Hepatocyte (in vitro differentiated cells): ENCODE measurements at regions not wholly inside any gene's neighbourhood (a gene's known extent, or its start where the extent isn't known, plus 50 kb on each side); places are given as distances from the start of the nearest gene placed in this dataset.
A peak's percentile ranks its signal among the peaks of the same experiment; 100 is the strongest.

Experiments used
- DNase-seq: peaks from one replicate; pipeline ENCODE4 v3.0.0-alpha.2; 2016; ENCODE audit warnings: low spot score
- H2AFZ ChIP-seq: fragments of 200-600 bp; sonication (generic); 2 replicates; pipeline ENCODE4 v1.6.0; 2016; ENCODE audit warnings: antibody characterized with exemption, mild to moderate bottlenecking
- H3K27ac ChIP-seq: fragments of 200-600 bp; sonication (generic); 2 replicates; pipeline ENCODE4 v1.5.1; 2016; ENCODE audit warnings: mild to moderate bottlenecking
- H3K27me3 ChIP-seq: fragments of 200-600 bp; sonication (generic); 2 replicates; pipeline ENCODE4 v1.6.1; 2016
- H3K36me3 ChIP-seq: fragments of 200-600 bp; sonication (generic); replicated peaks from 2 replicates; pipeline ENCODE4 v1.5.1; 2016; ENCODE audit warnings: low read depth; ENCODE audit not compliant: insufficient read depth
- H3K4me1 ChIP-seq: fragments of 200-600 bp; sonication (generic); 2 replicates; pipeline ENCODE4 v1.5.1; 2016; ENCODE audit warnings: mild to moderate bottlenecking, moderate library complexity; ENCODE audit not compliant: insufficient read depth
- H3K4me2 ChIP-seq: fragments of 200-600 bp; sonication (generic); 2 replicates; pipeline ENCODE4 v1.6.0; 2016
- H3K4me3 ChIP-seq: fragments of 200-600 bp; sonication (generic); 2 replicates; pipeline ENCODE4 v1.5.1; 2016; ENCODE audit warnings: mild to moderate bottlenecking
- H3K79me2 ChIP-seq: fragments of 200-600 bp; sonication (generic); 2 replicates; pipeline ENCODE4 v1.6.0; 2017; ENCODE audit warnings: mild to moderate bottlenecking
- H3K9me2 ChIP-seq: fragments of 200-600 bp; sonication (generic); replicated peaks from 2 replicates; pipeline ENCODE4 v1.6.0; 2017; ENCODE audit warnings: mild to moderate bottlenecking; ENCODE audit not compliant: insufficient read depth
- H3K9me3 ChIP-seq: fragments of 200-600 bp; sonication (generic); 2 replicates; pipeline ENCODE4 v1.5.1; 2016; ENCODE audit warnings: low read depth, mild to moderate bottlenecking
- H4K20me1 ChIP-seq: fragments of 200-600 bp; sonication (generic); 2 replicates; pipeline ENCODE4 v1.6.0; 2016; ENCODE audit warnings: mild to moderate bottlenecking; ENCODE audit not compliant: insufficient read depth, poor library complexity, severe bottlenecking
- EZH2 ChIP-seq: fragments of 200-600 bp; sonication (generic); IDR thresholded peaks from 2 replicates; pipeline ENCODE4 v1.6.1; 2016; ENCODE audit warnings: antibody characterized with exemption, mild to moderate bottlenecking, borderline replicate concordance
- EZH2phosphoT487 ChIP-seq: fragments of 200-600 bp; sonication (generic); IDR thresholded peaks from one replicate; pipeline ENCODE4 v1.6.1; 2018; ENCODE audit warnings: antibody characterized with exemption, mild to moderate bottlenecking, low read depth, moderate library complexity; ENCODE audit not compliant: unreplicated experiment, severe bottlenecking
- WGBS: methylation state at CpG from one replicate; pipeline ENCODE4 v1.1.6; 2016; ENCODE audit warnings: low lambda C conversion rate; ENCODE audit errors: missing lambda C conversion rate; 5-methylcytosine and 5-hydroxymethylcytosine counted together
- TF ChIP-seq, protein P1 (sequence below): fragments of 200-600 bp; sonication (generic); IDR thresholded peaks from 2 replicates; pipeline ENCODE4 v1.5.1; 2016; ENCODE audit warnings: antibody characterized with exemption, mild to moderate bottlenecking; ENCODE audit not compliant: poor library complexity

GRCh38 chr3:194880940-194881925 is 195.6 kb downstream of the FAM43A start:
- peak; percentile 64 for DNase-seq
- TF ChIP-seq EZH2 (no peak), EZH2phosphoT487 (no peak)
- TF ChIP-seq, protein P1, sequence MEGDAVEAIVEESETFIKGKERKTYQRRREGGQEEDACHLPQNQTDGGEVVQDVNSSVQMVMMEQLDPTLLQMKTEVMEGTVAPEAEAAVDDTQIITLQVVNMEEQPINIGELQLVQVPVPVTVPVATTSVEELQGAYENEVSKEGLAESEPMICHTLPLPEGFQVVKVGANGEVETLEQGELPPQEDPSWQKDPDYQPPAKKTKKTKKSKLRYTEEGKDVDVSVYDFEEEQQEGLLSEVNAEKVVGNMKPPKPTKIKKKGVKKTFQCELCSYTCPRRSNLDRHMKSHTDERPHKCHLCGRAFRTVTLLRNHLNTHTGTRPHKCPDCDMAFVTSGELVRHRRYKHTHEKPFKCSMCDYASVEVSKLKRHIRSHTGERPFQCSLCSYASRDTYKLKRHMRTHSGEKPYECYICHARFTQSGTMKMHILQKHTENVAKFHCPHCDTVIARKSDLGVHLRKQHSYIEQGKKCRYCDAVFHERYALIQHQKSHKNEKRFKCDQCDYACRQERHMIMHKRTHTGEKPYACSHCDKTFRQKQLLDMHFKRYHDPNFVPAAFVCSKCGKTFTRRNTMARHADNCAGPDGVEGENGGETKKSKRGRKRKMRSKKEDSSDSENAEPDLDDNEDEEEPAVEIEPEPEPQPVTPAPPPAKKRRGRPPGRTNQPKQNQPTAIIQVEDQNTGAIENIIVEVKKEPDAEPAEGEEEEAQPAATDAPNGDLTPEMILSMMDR = no peak
- Histone ChIP-seq H3K4me1 (peaks cover 20% of the 10 kb centered on the region), H2AFZ (no peak overlapping the region), H3K4me3 (no peak overlapping the region), H4K20me1 (no peaks in the 10 kb centered on the region), H3K79me2 (no peaks in the 10 kb centered on the region), H3K9me2 (no peaks in the 10 kb centered on the region), H3K9me3 (no peaks in the 10 kb centered on the region), H3K4me2 (no peak overlapping the region), H3K27ac (peak overlapping the region; percentile 75), H3K27me3 (no peaks in the 10 kb centered on the region), H3K36me3 (no peaks in the 10 kb centered on the region)
- WGBS = 69% methylated on average over 12 of the region's 12 CpGs

GRCh38 chr3:194884649-194885315 is 199.1 kb downstream of the FAM43A start:
- no peaks in the 10 kb centered on the region for H3K36me3 ChIP-seq
- H2AFZ ChIP-seq = no peak overlapping the region
- no peaks in the 10 kb centered on the region for H3K9me3 ChIP-seq
- H3K4me3 ChIP-seq = no peak overlapping the region
- TF ChIP-seq, protein P1 = no peak
- TF ChIP-seq EZH2 (no peak), EZH2phosphoT487 (no peak)
- no peaks in the 10 kb centered on the region for H3K27me3 ChIP-seq
- no peaks in the 10 kb centered on the region for H3K79me2 ChIP-seq
- no peaks in the 10 kb centered on the region for H3K9me2 ChIP-seq
- H4K20me1 ChIP-seq = no peaks in the 10 kb centered on the region
- DNase-seq = no peak
- 90% methylated on average over 6 of the region's 6 CpGs for WGBS
- no peak overlapping the region for H3K27ac ChIP-seq
- peaks cover 15% of the 10 kb centered on the region for H3K4me1 ChIP-seq
- no peak overlapping the region for H3K4me2 ChIP-seq

DNA sequence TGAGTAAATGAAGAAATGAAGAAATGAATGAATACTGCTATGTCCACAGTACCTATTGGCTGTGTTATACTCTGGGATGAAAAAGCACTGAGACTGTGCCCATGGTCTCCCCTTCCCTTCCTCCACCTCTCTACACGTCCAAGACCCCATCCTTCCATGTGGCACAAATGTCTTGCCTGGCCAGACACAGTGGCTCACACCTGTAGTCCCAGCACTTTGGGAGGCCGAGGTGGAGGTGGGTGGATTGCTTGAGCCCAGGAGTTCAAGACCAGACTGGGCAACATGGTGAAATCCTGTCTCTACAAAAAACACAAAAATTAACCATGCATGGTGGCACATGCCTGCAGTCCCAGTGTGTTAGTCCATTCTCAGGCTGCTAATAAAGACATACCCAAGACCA is 200.1 kb downstream of the FAM43A start:
- no peaks in the 10 kb centered on the region for H3K9me3 ChIP-seq
- no peak for TF ChIP-seq EZH2
- TF ChIP-seq EZH2phosphoT487 = no peak
- TF ChIP-seq, protein P1 = no peak
- H3K9me2 ChIP-seq = no peaks in the 10 kb centered on the region
- peaks cover 7% of the 10 kb centered on the region for H3K4me1 ChIP-seq
- no peaks in the 10 kb centered on the region for H3K79me2 ChIP-seq
- no peaks in the 10 kb centered on the region for H3K36me3 ChIP-seq
- H3K27me3 ChIP-seq = no peaks in the 10 kb centered on the region
- no peak overlapping the region for H3K4me2 ChIP-seq
- no peak overlapping the region for H2AFZ ChIP-seq
- no peak overlapping the region for H3K4me3 ChIP-seq
- H4K20me1 ChIP-seq = no peaks in the 10 kb centered on the region
- no peak overlapping the region for H3K27ac ChIP-seq
- DNase-seq = no peak
- WGBS = 96% methylated on average over 2 of the region's 2 CpGs
